Activated naive CD4-positive, alpha-beta T cell treated with anti-CD3 and anti-CD28 coated beads, Interleukin-2, amount 50 U/mL, for 16 hours (primary cell): ENCODE measurements at regions not wholly inside any gene's neighbourhood (a gene's known extent, or its start where the extent isn't known, plus 50 kb on each side); places are given as distances from the start of the nearest gene placed in this dataset.
"Not testable (repeated sequence)": the region's sequence is repeated elsewhere in the genome, so short reads cannot be mapped to it uniquely, and the experiment has no call there.

ENCODE experiments used
- DNase-seq: peaks from one replicate; pipeline ENCODE4 v3.0.0-alpha.2; 2020

- DNase-seq: no peak
Measured at GRCh38 chr5:168097876-168098653, 193.4 kb upstream of the WWC1 start.

GRCh38 chr5:168101352-168101751 is 190.1 kb upstream of the WWC1 start:
- DNase-seq: no peak

- DNase-seq: not testable (repeated sequence)
Measured at GRCh38 chr5:168103018-168103417, 188.4 kb upstream of the WWC1 start.

GRCh38 chr5:168104350-168104749 is 187.1 kb upstream of the WWC1 start:
- DNase-seq: no peak

- no peak for DNase-seq
Measured at GRCh38 chr5:168104811-168105481, 186.5 kb upstream of the WWC1 start.

- no peak for DNase-seq
Measured at GRCh38 chr5:168106008-168106761, 185.3 kb upstream of the WWC1 start.

GRCh38 chr5:168109441-168109840 is 182.0 kb upstream of the WWC1 start:
- DNase-seq: no peak

- no peak for DNase-seq
Measured at GRCh38 chr5:168110384-168110783, 181.1 kb upstream of the WWC1 start.

GRCh38 chr5:168110870-168111832 is 180.3 kb upstream of the WWC1 start:
- no peak for DNase-seq

- no peak for DNase-seq
Measured at GRCh38 chr5:168114444-168115017, 176.9 kb upstream of the WWC1 start.

- no peak for DNase-seq
Measured at GRCh38 chr5:168117469-168117868, 174.0 kb upstream of the WWC1 start.

GRCh38 chr5:168118042-168118668 is 173.3 kb upstream of the WWC1 start:
- DNase-seq: no peak

GRCh38 chr5:168120401-168121137 is 170.9 kb upstream of the WWC1 start:
- DNase-seq: no peak

GRCh38 chr5:168121138-168121494 is 170.3 kb upstream of the WWC1 start:
- DNase-seq: no peak

GRCh38 chr5:168123631-168124528 is 167.6 kb upstream of the WWC1 start:
- DNase-seq: no peak

GRCh38 chr5:168125445-168126199 is 165.8 kb upstream of the WWC1 start:
- DNase-seq: no peak

- no peak for DNase-seq
Measured at GRCh38 chr5:168126606-168127005, 164.8 kb upstream of the WWC1 start.

GRCh38 chr5:168128111-168128510 is 163.3 kb upstream of the WWC1 start:
- no peak for DNase-seq

GRCh38 chr5:168128557-168128956 is 162.9 kb upstream of the WWC1 start:
- DNase-seq: no peak
